Left lung (tissue), 4 donors: ENCODE measurements at regions not wholly inside any gene's neighbourhood (a gene's known extent, or its start where the extent isn't known, plus 50 kb on each side); places are given as distances from the start of the nearest gene placed in this dataset.

Experiments used
- ATAC-seq: fragments of 200-7000 bp; cut with Tn5 transposase; one replicate; pipeline ENCODE4 v1.9.1; 2020; ENCODE audit warnings: moderate library complexity
- DNase-seq, 4 donors: peaks; one replicate each; pipeline ENCODE4 v3.0.0-alpha.2; 2013 to 2020
- H3K27ac ChIP-seq, 2 donors: fragments of 200-600 bp; sonication (generic) in 1 of 2; one replicate each; pipeline versions ENCODE4 v1.5.0 to v1.8.0; 2020 to 2021
- H3K27me3 ChIP-seq, 2 donors: fragments of 200-600 bp; sonication (generic) in 1 of 2; one replicate each; pipeline versions ENCODE4 v1.5.0 to v1.8.0; 2020 to 2021
- H3K36me3 ChIP-seq, 2 donors: fragments of 200-600 bp; sonication (generic) in 1 of 2; one replicate each; pipeline versions ENCODE4 v1.5.0 to v1.8.0; 2020 to 2021
- H3K4me1 ChIP-seq, 2 donors: fragments of 200-600 bp; one replicate each; pipeline ENCODE4 v1.8.0; 2021
- H3K4me3 ChIP-seq, 2 donors: fragments of 200-600 bp; sonication (generic) in 1 of 2; one replicate each; pipeline versions ENCODE4 v1.5.0 to v1.8.0; 2020 to 2021; ENCODE audit warnings: mild to moderate bottlenecking in 1 of 2
- H3K9me3 ChIP-seq, 2 donors: fragments of 200-600 bp; sonication (generic) in 1 of 2; one replicate each; pipeline versions ENCODE4 v1.5.0 to v1.8.0; 2020 to 2021
- intact Hi-C, 2 donors: fragments of 100-400 bp; cut with DNase I; formaldehyde crosslinking; loops; one replicate each; pipeline versions ENCODE4 v1.11.2 to v1.14.2; 2022
- TF ChIP-seq, protein P1 (sequence below), 2 donors: fragments of 200-600 bp; sonication (generic) in 1 of 2; IDR thresholded peaks; one replicate each; pipeline versions ENCODE4 v1.5.0 to v1.8.0; 2021; ENCODE audit warnings: antibody characterized with exemption in 2 of 2
- donor health status: DM: no; HTN: yes; CAD: no.
- donor health status: DM: no; HTN: no; CAD: no.

- Histone ChIP-seq H3K4me3 (no peak overlapping the region), H3K27me3 (no peaks in the 10 kb centered on the region), H3K27ac (peak overlapping the region; percentile 62 to 72), H3K4me1 (peaks cover 15 to 43% of the 10 kb centered on the region in 2 donors), H3K36me3 (no peaks in the 10 kb centered on the region), H3K9me3 (no peaks in the 10 kb centered on the region)
- TF ChIP-seq, protein P1, sequence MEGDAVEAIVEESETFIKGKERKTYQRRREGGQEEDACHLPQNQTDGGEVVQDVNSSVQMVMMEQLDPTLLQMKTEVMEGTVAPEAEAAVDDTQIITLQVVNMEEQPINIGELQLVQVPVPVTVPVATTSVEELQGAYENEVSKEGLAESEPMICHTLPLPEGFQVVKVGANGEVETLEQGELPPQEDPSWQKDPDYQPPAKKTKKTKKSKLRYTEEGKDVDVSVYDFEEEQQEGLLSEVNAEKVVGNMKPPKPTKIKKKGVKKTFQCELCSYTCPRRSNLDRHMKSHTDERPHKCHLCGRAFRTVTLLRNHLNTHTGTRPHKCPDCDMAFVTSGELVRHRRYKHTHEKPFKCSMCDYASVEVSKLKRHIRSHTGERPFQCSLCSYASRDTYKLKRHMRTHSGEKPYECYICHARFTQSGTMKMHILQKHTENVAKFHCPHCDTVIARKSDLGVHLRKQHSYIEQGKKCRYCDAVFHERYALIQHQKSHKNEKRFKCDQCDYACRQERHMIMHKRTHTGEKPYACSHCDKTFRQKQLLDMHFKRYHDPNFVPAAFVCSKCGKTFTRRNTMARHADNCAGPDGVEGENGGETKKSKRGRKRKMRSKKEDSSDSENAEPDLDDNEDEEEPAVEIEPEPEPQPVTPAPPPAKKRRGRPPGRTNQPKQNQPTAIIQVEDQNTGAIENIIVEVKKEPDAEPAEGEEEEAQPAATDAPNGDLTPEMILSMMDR (IDR thresholded peaks at IDR 0.05) = no peak
- ATAC-seq (peak; percentile 47), DNase-seq (no peak)
- intact Hi-C loops = no loop called here
These were observed 253.5 kb upstream of the ZPLD1 start for GRCh38 chr3:102181175-102181920.

DNA sequence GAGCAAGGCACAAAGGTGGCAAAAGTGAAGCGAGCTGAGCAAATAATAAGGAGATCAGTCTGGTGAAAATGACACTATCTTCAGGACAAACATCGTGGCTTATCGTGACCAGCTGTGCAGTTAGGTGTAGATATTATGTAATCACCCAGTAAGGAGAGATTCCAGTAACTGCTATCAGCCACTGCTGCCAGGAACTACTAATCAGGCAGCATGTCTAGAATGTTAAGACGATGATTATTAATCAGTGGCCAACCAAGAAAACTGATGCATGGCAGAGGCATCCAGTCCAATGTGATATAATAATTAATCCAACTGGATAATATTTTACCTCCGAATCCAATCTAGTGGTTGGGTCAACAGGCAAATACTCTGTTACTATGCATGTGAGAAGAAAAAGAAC is 252.7 kb upstream of the ZPLD1 start:
- H3K36me3 ChIP-seq = no peaks in the 10 kb centered on the region
- H3K27ac ChIP-seq = peak overlapping the region; percentile 62 to 72
- peak; percentile 47 for ATAC-seq
- peaks cover 15 to 43% of the 10 kb centered on the region in 2 donors for H3K4me1 ChIP-seq
- no peak for DNase-seq
- TF ChIP-seq, protein P1 (IDR thresholded peaks at IDR 0.05) = no peak
- intact Hi-C loops = no loop called here
- no peaks in the 10 kb centered on the region for H3K27me3 ChIP-seq
- H3K4me3 ChIP-seq = no peak overlapping the region
- H3K9me3 ChIP-seq = no peaks in the 10 kb centered on the region

- H3K27ac ChIP-seq = no peak overlapping the region
- intact Hi-C loops = no loop called here
- ATAC-seq (no peak), DNase-seq (no peak)
- H3K36me3 ChIP-seq = no peaks in the 10 kb centered on the region
- no peaks in the 10 kb centered on the region for H3K9me3 ChIP-seq
- TF ChIP-seq, protein P1 (IDR thresholded peaks at IDR 0.05) = no peak
- peaks cover 15 to 43% of the 10 kb centered on the region in 2 donors for H3K4me1 ChIP-seq
- no peak overlapping the region for H3K4me3 ChIP-seq
- H3K27me3 ChIP-seq = no peaks in the 10 kb centered on the region
These were observed 251.6 kb upstream of the ZPLD1 start for GRCh38 chr3:102183186-102183585.

DNA sequence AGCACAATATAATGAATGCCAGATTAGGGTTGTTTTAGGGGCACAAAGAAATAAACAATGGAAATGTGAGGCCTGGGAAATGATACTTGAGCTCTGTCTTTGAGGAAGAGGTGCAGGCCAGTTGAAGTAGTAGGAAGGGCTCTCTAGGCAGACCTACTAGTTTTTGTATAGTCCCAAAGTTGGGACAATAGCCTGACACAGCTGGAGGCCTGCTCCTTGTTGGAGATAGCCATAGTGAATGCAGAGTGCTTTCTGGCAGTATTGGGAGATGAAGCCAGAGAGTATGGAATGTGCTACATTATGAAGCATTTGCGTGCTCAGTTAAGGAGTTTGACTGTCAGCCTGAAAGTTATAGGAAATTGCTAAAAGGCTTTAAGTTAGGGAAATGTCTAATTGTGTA is 251.2 kb upstream of the ZPLD1 start:
- intact Hi-C loops = no loop called here
- Histone ChIP-seq H3K4me1 (peaks cover 15 to 43% of the 10 kb centered on the region in 2 donors), H3K9me3 (no peaks in the 10 kb centered on the region), H3K27me3 (no peaks in the 10 kb centered on the region), H3K36me3 (no peaks in the 10 kb centered on the region), H3K4me3 (no peak overlapping the region), H3K27ac (no peak overlapping the region)
- TF ChIP-seq, protein P1 (IDR thresholded peaks at IDR 0.05) = no peak
- ATAC-seq (no peak), DNase-seq (no peak)

- H3K4me1 ChIP-seq = peaks cover 0 to 12% of the 10 kb centered on the region in 2 donors
- no peak for ATAC-seq
- intact Hi-C loops = no loop called here
- no peaks in the 10 kb centered on the region for H3K27me3 ChIP-seq
- DNase-seq = no peak
- TF ChIP-seq, protein P1 (IDR thresholded peaks at IDR 0.05) = no peak
- H3K27ac ChIP-seq = no peak overlapping the region
- no peaks in the 10 kb centered on the region for H3K9me3 ChIP-seq
- no peak overlapping the region for H3K4me3 ChIP-seq
- no peaks in the 10 kb centered on the region for H3K36me3 ChIP-seq
These were observed 245.3 kb upstream of the ZPLD1 start for GRCh38 chr3:102189541-102189940.
